Caco-2 (cell line): ENCODE measurements at regions not wholly inside any gene's neighbourhood (a gene's known extent, or its start where the extent isn't known, plus 50 kb on each side); places are given as distances from the start of the nearest gene placed in this dataset.
"Not testable (repeated sequence)": the region's sequence is repeated elsewhere in the genome, so short reads cannot be mapped to it uniquely, and the experiment has no call there.

Experiments used
- BruUV-seq: library from RNA; stranded (reverse); fragments of 400-500 nt; replicated peaks from 2 replicates; lab custom pipeline; 2021; lab: Mats Ljungman, UMichigan
- CTCF ChIA-PET: fragments of 300-600 bp; sonication (Branson Sonifier 250); formaldehyde crosslinking; loops from one replicate; lab custom pipeline; 2022; ENCODE audit warnings: antibody characterized with exemption; lab: Charles Lee
- POLR2A ChIA-PET: fragments of 300-600 bp; sonication (Branson Sonifier 250); formaldehyde crosslinking; loops from one replicate; lab custom pipeline; 2022; ENCODE audit warnings: antibody characterized with exemption; lab: Charles Lee
- DNase-seq, 2 experiments: peaks; one replicate each; pipeline versions ENCODE4 v3.0.0 to v3.0.0-alpha.2; 2020 to 2022
- H3K27me3 ChIP-seq: replicated peaks from 2 replicates; pipeline ENCODE4 v1.6.0; 2011; ENCODE audit warnings: low read length; ENCODE audit not compliant: control insufficient read depth, insufficient read depth
- H3K36me3 ChIP-seq: 2 replicates; pipeline ENCODE4 v1.5.1; 2011; ENCODE audit warnings: low read length; ENCODE audit not compliant: control insufficient read depth, insufficient read depth
- H3K4me1 ChIP-seq: fragments of 250-450 bp; sonication (Bioruptor Pico); 2 replicates; pipeline ENCODE4 v1.5.1; 2020; ENCODE audit warnings: mild to moderate bottlenecking
- H3K4me3 ChIP-seq: 2 replicates; pipeline ENCODE4 v1.5.1; 2011; ENCODE audit warnings: low read depth, mild to moderate bottlenecking, control low read depth, low read length
- H3K9me3 ChIP-seq: fragments of 250-450 bp; sonication (Bioruptor Pico); 2 replicates; pipeline ENCODE4 v1.5.1; 2020; ENCODE audit warnings: mild to moderate bottlenecking, moderate library complexity
- H3K27ac Mint-ChIP-seq: one replicate; pipeline ENCODE4 v1.8.0; 2022; ENCODE audit warnings: mixed read lengths; ENCODE audit not compliant: unreplicated experiment
- H3K27me3 Mint-ChIP-seq: one replicate; pipeline ENCODE4 v1.8.0; 2022; ENCODE audit warnings: mixed read lengths; ENCODE audit not compliant: insufficient read depth, unreplicated experiment
- H3K36me3 Mint-ChIP-seq: one replicate; pipeline ENCODE4 v1.8.0; 2022; ENCODE audit warnings: mild to moderate bottlenecking, mixed read lengths; ENCODE audit not compliant: insufficient read depth, unreplicated experiment
- H3K4me1 Mint-ChIP-seq: one replicate; pipeline ENCODE4 v1.8.0; 2022; ENCODE audit warnings: low read depth, mixed read lengths; ENCODE audit not compliant: unreplicated experiment
- H3K4me3 Mint-ChIP-seq: one replicate; pipeline ENCODE4 v1.8.0; 2022; ENCODE audit warnings: mild to moderate bottlenecking, moderate library complexity, mixed read lengths; ENCODE audit not compliant: unreplicated experiment
- H3K9me3 Mint-ChIP-seq: one replicate; pipeline ENCODE4 v1.8.0; 2022; ENCODE audit warnings: mixed read lengths; ENCODE audit not compliant: unreplicated experiment
- intact Hi-C: fragments of 100-400 bp; cut with micrococcal nuclease; formaldehyde crosslinking; loops from one replicate; pipeline ENCODE4 v1.10.0; 2022; ENCODE audit not compliant: unreplicated experiment
- TF ChIP-seq, protein P1 (sequence below), 2 experiments: fragments of 200-600 bp in 1 of 2; IDR thresholded peaks; 1 replicate in 1 of 2; 2 replicates in 1 of 2; pipeline versions ENCODE4 v1.5.1 to v1.8.0; 2011 to 2022; ENCODE audit warnings: antibody characterized with exemption in 1 of 2, control low read depth in 1 of 2, inconsistent platforms in 1 of 2, low read depth in 1 of 2, low read length in 1 of 2, mild to moderate bottlenecking in 1 of 2, moderate library complexity in 1 of 2; ENCODE audit not compliant: insufficient read depth in 1 of 2, severe bottlenecking in 1 of 2, unreplicated experiment in 1 of 2

DNA sequence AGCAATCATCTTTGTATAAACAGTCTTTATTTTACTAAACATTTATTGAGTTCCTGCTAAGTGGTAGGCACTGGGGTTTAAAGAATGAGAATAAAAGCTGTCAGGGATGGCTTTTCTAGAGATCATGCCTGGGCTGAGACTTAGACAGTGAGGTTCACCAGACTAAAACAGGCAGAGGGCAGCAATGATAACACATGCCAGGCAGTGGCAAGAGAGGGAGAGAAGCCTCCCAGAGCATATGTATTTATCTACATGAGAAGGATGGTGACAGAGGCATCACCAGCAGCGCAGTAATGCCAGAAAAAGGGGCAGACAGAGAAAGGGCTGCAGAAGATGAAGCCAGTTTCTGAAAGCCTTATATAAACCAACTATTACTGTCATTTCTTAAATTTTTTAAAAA, 121.0 kb upstream of the CCDC180 start:
- no peak for DNase-seq
- intact Hi-C loops: no loop called here
- H3K4me1 Mint-ChIP-seq: no peaks in the 10 kb centered on the region
- no peak overlapping the region for H3K27ac Mint-ChIP-seq
- H3K9me3 Mint-ChIP-seq: no peaks in the 10 kb centered on the region
- no peak overlapping the region for H3K4me3 Mint-ChIP-seq
- H3K27me3 ChIP-seq: no peaks in the 10 kb centered on the region
- BruUV-seq: no TSS peak
- no peaks in the 10 kb centered on the region for H3K4me1 ChIP-seq
- no peaks in the 10 kb centered on the region for H3K36me3 ChIP-seq
- H3K4me3 ChIP-seq: no peak overlapping the region
- no peaks in the 10 kb centered on the region for H3K27me3 Mint-ChIP-seq
- H3K36me3 Mint-ChIP-seq: no peaks in the 10 kb centered on the region
- POLR2A ChIA-PET: no interaction called here
- TF ChIP-seq, protein P1, sequence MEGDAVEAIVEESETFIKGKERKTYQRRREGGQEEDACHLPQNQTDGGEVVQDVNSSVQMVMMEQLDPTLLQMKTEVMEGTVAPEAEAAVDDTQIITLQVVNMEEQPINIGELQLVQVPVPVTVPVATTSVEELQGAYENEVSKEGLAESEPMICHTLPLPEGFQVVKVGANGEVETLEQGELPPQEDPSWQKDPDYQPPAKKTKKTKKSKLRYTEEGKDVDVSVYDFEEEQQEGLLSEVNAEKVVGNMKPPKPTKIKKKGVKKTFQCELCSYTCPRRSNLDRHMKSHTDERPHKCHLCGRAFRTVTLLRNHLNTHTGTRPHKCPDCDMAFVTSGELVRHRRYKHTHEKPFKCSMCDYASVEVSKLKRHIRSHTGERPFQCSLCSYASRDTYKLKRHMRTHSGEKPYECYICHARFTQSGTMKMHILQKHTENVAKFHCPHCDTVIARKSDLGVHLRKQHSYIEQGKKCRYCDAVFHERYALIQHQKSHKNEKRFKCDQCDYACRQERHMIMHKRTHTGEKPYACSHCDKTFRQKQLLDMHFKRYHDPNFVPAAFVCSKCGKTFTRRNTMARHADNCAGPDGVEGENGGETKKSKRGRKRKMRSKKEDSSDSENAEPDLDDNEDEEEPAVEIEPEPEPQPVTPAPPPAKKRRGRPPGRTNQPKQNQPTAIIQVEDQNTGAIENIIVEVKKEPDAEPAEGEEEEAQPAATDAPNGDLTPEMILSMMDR (IDR thresholded peaks at IDR 0.05; ENCODE audit: insufficient read depth in 1 of 2, low read depth in 1 of 2, low read length in 1 of 2, severe bottlenecking in 1 of 2, unreplicated experiment in 1 of 2): no peak
- H3K9me3 ChIP-seq: no peaks in the 10 kb centered on the region
- CTCF ChIA-PET: no interaction called here

GRCh38 chr9:97182532-97182931, 124.9 kb upstream of the CCDC180 start:
- H3K36me3 ChIP-seq, intact Hi-C loops, H3K4me3 Mint-ChIP-seq, H3K4me1 ChIP-seq, H3K36me3 Mint-ChIP-seq, H3K27me3 ChIP-seq, DNase-seq, POLR2A ChIA-PET, CTCF ChIA-PET, H3K9me3 ChIP-seq, H3K4me1 Mint-ChIP-seq, H3K9me3 Mint-ChIP-seq, H3K27ac Mint-ChIP-seq, H3K27me3 Mint-ChIP-seq, H3K4me3 ChIP-seq, BruUV-seq: not testable (repeated sequence)

DNA sequence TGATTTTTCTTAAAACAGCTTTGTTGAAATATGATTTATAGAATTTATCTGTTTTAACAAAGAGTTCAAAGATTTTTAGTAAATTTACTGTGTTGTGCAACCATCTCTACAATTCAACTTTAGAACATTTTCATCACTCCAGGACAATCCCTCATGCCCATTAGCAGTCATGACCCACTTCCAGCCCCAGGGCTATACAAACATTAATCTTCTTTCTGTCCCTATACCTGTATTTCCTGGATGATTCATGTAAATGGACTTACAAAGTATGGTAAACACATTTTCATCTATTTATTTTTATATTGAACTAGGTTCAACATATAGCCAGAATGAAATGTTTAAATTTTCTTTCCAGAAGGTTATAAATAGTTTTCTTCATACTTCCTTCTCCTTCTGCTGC, 127.8 kb upstream of the CCDC180 start:
- Mint-ChIP-seq H3K27ac (no peak overlapping the region), H3K36me3 (no peaks in the 10 kb centered on the region), H3K9me3 (peaks cover 4% of the 10 kb centered on the region), H3K4me1 (no peaks in the 10 kb centered on the region), H3K4me3 (no peak overlapping the region), H3K27me3 (no peaks in the 10 kb centered on the region)
- Histone ChIP-seq H3K27me3 (no peaks in the 10 kb centered on the region), H3K4me1 (no peaks in the 10 kb centered on the region), H3K36me3 (no peaks in the 10 kb centered on the region), H3K4me3 (no peak overlapping the region), H3K9me3 (no peaks in the 10 kb centered on the region)
- BruUV-seq: no TSS peak
- intact Hi-C loops: no loop called here
- DNase-seq: no peak
- ChIA-PET POLR2A (no interaction called here), CTCF (no interaction called here)
- TF ChIP-seq, protein P1 (IDR thresholded peaks at IDR 0.05; ENCODE audit: insufficient read depth in 1 of 2, low read depth in 1 of 2, low read length in 1 of 2, severe bottlenecking in 1 of 2, unreplicated experiment in 1 of 2): no peak

GRCh38 chr9:97176206-97176605, 131.3 kb upstream of the CCDC180 start:
- Mint-ChIP-seq H3K27ac (no peak overlapping the region), H3K9me3 (peaks cover 29% of the 10 kb centered on the region), H3K27me3 (no peaks in the 10 kb centered on the region), H3K4me3 (no peak overlapping the region), H3K36me3 (no peaks in the 10 kb centered on the region), H3K4me1 (no peaks in the 10 kb centered on the region)
- TF ChIP-seq, protein P1 (IDR thresholded peaks at IDR 0.05; ENCODE audit: insufficient read depth in 1 of 2, low read depth in 1 of 2, low read length in 1 of 2, severe bottlenecking in 1 of 2, unreplicated experiment in 1 of 2): no peak
- H3K9me3 ChIP-seq: no peaks in the 10 kb centered on the region
- ChIA-PET CTCF (no interaction called here), POLR2A (no interaction called here)
- intact Hi-C loops: no loop called here
- DNase-seq: no peak
- no TSS peak for BruUV-seq
- no peaks in the 10 kb centered on the region for H3K27me3 ChIP-seq
- H3K4me3 ChIP-seq: no peak overlapping the region
- no peaks in the 10 kb centered on the region for H3K4me1 ChIP-seq
- no peaks in the 10 kb centered on the region for H3K36me3 ChIP-seq

DNA sequence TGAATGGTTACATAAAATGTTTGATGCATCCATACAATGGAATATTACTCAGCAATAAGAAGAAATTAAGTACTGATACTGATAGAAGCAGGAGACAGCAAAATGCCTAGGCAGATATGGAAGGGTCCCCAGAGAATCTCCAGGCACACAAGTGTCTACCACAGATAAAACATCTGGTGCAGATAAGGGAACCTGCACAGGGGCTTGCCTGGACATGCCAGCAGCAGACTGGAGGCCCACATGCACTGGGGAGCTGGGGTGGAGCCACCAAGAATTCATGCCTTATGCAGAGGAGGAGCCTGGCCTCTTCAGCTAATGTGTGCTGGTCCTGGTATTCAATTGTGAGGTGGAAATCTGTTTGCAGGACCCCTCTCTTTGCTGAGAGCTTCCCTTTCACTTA, 129.2 kb upstream of the CTSV start:
- BruUV-seq, H3K4me1 Mint-ChIP-seq, H3K27ac Mint-ChIP-seq, H3K4me3 ChIP-seq, H3K9me3 ChIP-seq, H3K27me3 ChIP-seq, H3K36me3 Mint-ChIP-seq, POLR2A ChIA-PET, H3K4me1 ChIP-seq, H3K4me3 Mint-ChIP-seq, intact Hi-C loops, CTCF ChIA-PET, H3K36me3 ChIP-seq, H3K27me3 Mint-ChIP-seq: not testable (repeated sequence)
- H3K9me3 Mint-ChIP-seq: peaks cover 22% of the 10 kb centered on the region
- DNase-seq: peak; percentile 9 to 49
